ENCODE measurements at regions not wholly inside any gene's neighbourhood (a gene's known extent, or its start where the extent isn't known, plus 50 kb on each side); places are given as distances from the start of the nearest gene placed in this dataset.

GRCh38 chr2:240366901-240367300 lies 68.6 kb upstream of the GPC1 start:
- no peak for DNase-seq (ENCODE audit: low read depth in 2 of 2)
- H3K4me3 ChIP-seq (replicated peaks in 1 of 2; ENCODE audit: low read depth in 2 of 2, low read length in 2 of 2) = no peak overlapping the region
- no peak for TF ChIP-seq CTCF (IDR thresholded peaks at IDR 0.05; ENCODE audit: low read depth, low read length)

GRCh38 chr2:240367721-240368120 lies 67.7 kb upstream of the GPC1 start:
- no peak overlapping the region for H3K4me3 ChIP-seq (replicated peaks in 1 of 2; ENCODE audit: low read depth in 2 of 2, low read length in 2 of 2)
- no peak for TF ChIP-seq CTCF (IDR thresholded peaks at IDR 0.05; ENCODE audit: low read depth, low read length)
- DNase-seq (ENCODE audit: low read depth in 2 of 2) = no peak

- no peak for TF ChIP-seq CTCF (IDR thresholded peaks at IDR 0.05; ENCODE audit: low read depth, low read length)
- no peak for DNase-seq (ENCODE audit: low read depth in 2 of 2)
- no peak overlapping the region for H3K4me3 ChIP-seq (replicated peaks in 1 of 2; ENCODE audit: low read depth in 2 of 2, low read length in 2 of 2)
Measured at GRCh38 chr2:240368781-240369331, 66.6 kb upstream of the GPC1 start.

GRCh38 chr2:240369335-240369734 lies 66.1 kb upstream of the GPC1 start:
- no peak for DNase-seq (ENCODE audit: low read depth in 2 of 2)
- H3K4me3 ChIP-seq (replicated peaks in 1 of 2; ENCODE audit: low read depth in 2 of 2, low read length in 2 of 2) = no peak overlapping the region
- TF ChIP-seq CTCF (IDR thresholded peaks at IDR 0.05; ENCODE audit: low read depth, low read length) = no peak

- TF ChIP-seq CTCF (IDR thresholded peaks at IDR 0.05; ENCODE audit: low read depth, low read length) = no peak
- H3K4me3 ChIP-seq (replicated peaks in 1 of 2; ENCODE audit: low read depth in 2 of 2, low read length in 2 of 2) = no peak overlapping the region
- peak; percentile 86 for DNase-seq (ENCODE audit: low read depth in 2 of 2)
Measured at GRCh38 chr2:240369801-240370585, 65.5 kb upstream of the GPC1 start.

- H3K4me3 ChIP-seq (replicated peaks in 1 of 2; ENCODE audit: low read depth in 2 of 2, low read length in 2 of 2) = no peak overlapping the region
- no peak for TF ChIP-seq CTCF (IDR thresholded peaks at IDR 0.05; ENCODE audit: low read depth, low read length)
Measured at GRCh38 chr2:240371129-240372000, 64.1 kb upstream of the GPC1 start.

More at GRCh38 chr2:240371129-240372000, 64.1 kb upstream of the GPC1 start:
- no peak for DNase-seq (ENCODE audit: low read depth in 2 of 2)
